Calu3 (cell line): ENCODE measurements at regions not wholly inside any gene's neighbourhood (a gene's known extent, or its start where the extent isn't known, plus 50 kb on each side); places are given as distances from the start of the nearest gene placed in this dataset.

Source experiments
- BruUV-seq: library from RNA; stranded (reverse); fragments of 400-500 nt; replicated peaks from 2 replicates; lab custom pipeline; 2021; lab: Mats Ljungman, UMichigan
- CTCF ChIA-PET: fragments of 300-600 bp; sonication (Branson Sonifier 250); formaldehyde crosslinking; loops from one replicate; lab custom pipeline; 2022; ENCODE audit warnings: antibody characterized with exemption; lab: Charles Lee
- DNase-seq: peaks from one replicate; pipeline ENCODE4 v3.0.0; 2022
- H3K27ac Mint-ChIP-seq: one replicate; pipeline ENCODE4 v1.8.0; 2022; ENCODE audit warnings: mixed read lengths; ENCODE audit not compliant: unreplicated experiment
- H3K27me3 Mint-ChIP-seq: one replicate; pipeline ENCODE4 v1.8.0; 2022; ENCODE audit warnings: mixed read lengths; ENCODE audit not compliant: unreplicated experiment
- H3K36me3 Mint-ChIP-seq: one replicate; pipeline ENCODE4 v1.8.0; 2022; ENCODE audit warnings: mild to moderate bottlenecking, moderate library complexity, mixed read lengths; ENCODE audit not compliant: insufficient read depth, unreplicated experiment
- H3K4me1 Mint-ChIP-seq: one replicate; pipeline ENCODE4 v1.8.0; 2022; ENCODE audit warnings: mild to moderate bottlenecking, low read depth, mixed read lengths; ENCODE audit not compliant: unreplicated experiment
- H3K4me3 Mint-ChIP-seq: one replicate; pipeline ENCODE4 v1.8.0; 2022; ENCODE audit warnings: mild to moderate bottlenecking, low read depth, moderate library complexity, mixed read lengths; ENCODE audit not compliant: unreplicated experiment
- H3K9me3 Mint-ChIP-seq: one replicate; pipeline ENCODE4 v1.8.0; 2022; ENCODE audit warnings: low read depth, mixed read lengths; ENCODE audit not compliant: unreplicated experiment
- intact Hi-C: fragments of 100-400 bp; cut with micrococcal nuclease; formaldehyde crosslinking; loops from one replicate; pipeline ENCODE4 v1.10.0; 2022; ENCODE audit not compliant: unreplicated experiment
- TF ChIP-seq, protein P1 (sequence below): fragments of 200-600 bp; IDR thresholded peaks from one replicate; pipeline ENCODE4 v1.8.0; 2022; ENCODE audit warnings: antibody characterized with exemption; ENCODE audit not compliant: unreplicated experiment

- no TSS peak for BruUV-seq
- intact Hi-C loops = no loop called here
- Mint-ChIP-seq H3K4me1 (no peaks in the 10 kb centered on the region), H3K4me3 (no peak overlapping the region), H3K27me3 (peaks cover 44% of the 10 kb centered on the region), H3K36me3 (no peaks in the 10 kb centered on the region), H3K9me3 (no peaks in the 10 kb centered on the region), H3K27ac (no peak overlapping the region)
- TF ChIP-seq, protein P1, sequence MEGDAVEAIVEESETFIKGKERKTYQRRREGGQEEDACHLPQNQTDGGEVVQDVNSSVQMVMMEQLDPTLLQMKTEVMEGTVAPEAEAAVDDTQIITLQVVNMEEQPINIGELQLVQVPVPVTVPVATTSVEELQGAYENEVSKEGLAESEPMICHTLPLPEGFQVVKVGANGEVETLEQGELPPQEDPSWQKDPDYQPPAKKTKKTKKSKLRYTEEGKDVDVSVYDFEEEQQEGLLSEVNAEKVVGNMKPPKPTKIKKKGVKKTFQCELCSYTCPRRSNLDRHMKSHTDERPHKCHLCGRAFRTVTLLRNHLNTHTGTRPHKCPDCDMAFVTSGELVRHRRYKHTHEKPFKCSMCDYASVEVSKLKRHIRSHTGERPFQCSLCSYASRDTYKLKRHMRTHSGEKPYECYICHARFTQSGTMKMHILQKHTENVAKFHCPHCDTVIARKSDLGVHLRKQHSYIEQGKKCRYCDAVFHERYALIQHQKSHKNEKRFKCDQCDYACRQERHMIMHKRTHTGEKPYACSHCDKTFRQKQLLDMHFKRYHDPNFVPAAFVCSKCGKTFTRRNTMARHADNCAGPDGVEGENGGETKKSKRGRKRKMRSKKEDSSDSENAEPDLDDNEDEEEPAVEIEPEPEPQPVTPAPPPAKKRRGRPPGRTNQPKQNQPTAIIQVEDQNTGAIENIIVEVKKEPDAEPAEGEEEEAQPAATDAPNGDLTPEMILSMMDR = no peak
- CTCF ChIA-PET = no interaction called here
- DNase-seq = no peak
These were observed 154.4 kb upstream of the TWIST2 start for GRCh38 chr2:238693337-238694093.

DNA sequence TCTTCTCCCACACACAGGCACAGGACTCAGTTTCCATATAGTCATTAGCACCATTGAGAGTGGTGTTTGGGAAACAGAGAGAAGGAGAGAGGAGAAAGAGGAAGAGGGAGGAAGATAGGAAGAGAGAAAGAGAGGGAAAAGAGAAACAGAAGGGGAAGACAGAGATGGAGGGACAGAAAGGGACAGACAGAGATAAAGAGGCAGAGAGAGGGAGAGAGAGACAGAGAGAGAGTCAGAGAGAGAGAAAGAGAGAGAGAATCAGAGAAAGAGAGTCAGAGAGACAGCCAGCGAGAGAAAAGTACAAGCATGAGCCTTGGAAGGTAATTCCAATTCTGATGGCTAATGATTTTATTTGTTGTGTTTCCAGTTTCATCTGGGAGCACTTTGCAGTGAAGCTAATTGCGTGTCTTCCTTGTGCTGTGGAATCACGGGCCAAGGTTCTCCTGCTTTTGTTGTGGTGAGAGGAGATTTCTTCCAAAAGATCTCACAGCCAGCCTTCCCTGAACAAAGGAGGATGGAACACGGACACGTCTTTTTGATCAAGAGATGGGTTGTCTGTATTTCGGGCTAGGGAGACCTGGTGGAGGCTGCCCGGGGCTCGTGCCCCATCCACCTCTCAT lies 153.6 kb upstream of the TWIST2 start:
- no TSS peak for BruUV-seq
- CTCF ChIA-PET = no interaction called here
- Mint-ChIP-seq H3K4me3 (no peak overlapping the region), H3K36me3 (no peaks in the 10 kb centered on the region), H3K27me3 (peaks cover 44% of the 10 kb centered on the region), H3K27ac (no peak overlapping the region), H3K9me3 (no peaks in the 10 kb centered on the region), H3K4me1 (no peaks in the 10 kb centered on the region)
- no peak for DNase-seq
- TF ChIP-seq, protein P1 = no peak
- intact Hi-C loops = no loop called here

- intact Hi-C loops = no loop called here
- CTCF ChIA-PET = no interaction called here
- DNase-seq = no peak
- TF ChIP-seq, protein P1 = no peak
- Mint-ChIP-seq H3K27ac (no peak overlapping the region), H3K9me3 (no peaks in the 10 kb centered on the region), H3K27me3 (peaks cover 40% of the 10 kb centered on the region), H3K4me1 (no peaks in the 10 kb centered on the region), H3K36me3 (no peaks in the 10 kb centered on the region), H3K4me3 (no peak overlapping the region)
- no TSS peak for BruUV-seq
These were observed 153.0 kb upstream of the TWIST2 start for GRCh38 chr2:238694922-238695321.

DNA sequence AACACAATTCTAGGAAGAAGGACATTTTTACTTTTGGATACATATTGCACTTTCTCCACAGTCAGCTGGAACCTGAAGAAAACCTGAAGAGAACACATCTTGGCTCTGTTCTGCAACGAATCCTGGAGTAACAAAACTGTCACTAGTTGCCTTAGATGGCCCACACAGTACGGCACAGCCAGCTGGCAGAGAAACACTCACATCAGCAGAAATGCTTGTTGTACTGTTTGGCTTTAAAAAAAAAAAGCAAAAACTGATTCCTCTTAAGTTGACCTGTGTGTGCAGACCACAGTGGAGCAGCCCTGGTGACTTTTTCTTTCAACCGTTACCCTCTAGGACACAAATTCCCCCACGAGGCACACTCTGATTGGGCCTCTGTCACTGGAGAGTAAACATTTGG lies 152.3 kb upstream of the TWIST2 start:
- BruUV-seq = no TSS peak
- no peak overlapping the region for H3K4me3 Mint-ChIP-seq
- CTCF ChIA-PET = no interaction called here
- no peak for DNase-seq
- H3K36me3 Mint-ChIP-seq = no peaks in the 10 kb centered on the region
- H3K9me3 Mint-ChIP-seq = no peaks in the 10 kb centered on the region
- H3K4me1 Mint-ChIP-seq = no peaks in the 10 kb centered on the region
- TF ChIP-seq, protein P1 = no peak
- peaks cover 35% of the 10 kb centered on the region for H3K27me3 Mint-ChIP-seq
- H3K27ac Mint-ChIP-seq = no peak overlapping the region
- intact Hi-C loops = no loop called here
